MCF 10A (cell line): ENCODE measurements at regions not wholly inside any gene's neighbourhood (a gene's known extent, or its start where the extent isn't known, plus 50 kb on each side); places are given as distances from the start of the nearest gene placed in this dataset.

Experiments used
- BruUV-seq: library from RNA; stranded (reverse); fragments of 400-500 nt; replicated peaks from 2 replicates; lab custom pipeline; 2021; lab: Mats Ljungman, UMichigan
- CTCF ChIA-PET: fragments of 300-600 bp; sonication (Branson Sonifier 250); formaldehyde crosslinking; extraction: SDS; loops from one replicate; lab custom pipeline; 2021; ENCODE audit warnings: antibody characterized with exemption, inconsistent platforms; lab: Yijun Ruan, JAX
- POLR2A ChIA-PET: fragments of 300-600, 350-650 bp; sonication (Branson Sonifier 250); formaldehyde crosslinking; extraction: SDS; loops from one replicate; lab custom pipeline; 2020; ENCODE audit warnings: antibody characterized with exemption, inconsistent platforms; lab: Yijun Ruan, JAX
- DNase-seq: peaks from one replicate; pipeline ENCODE4 v3.0.0-alpha.2; 2018; ENCODE audit not compliant: unreplicated experiment
- H3K27ac Mint-ChIP-seq: one replicate; pipeline ENCODE4 v1.8.0; 2022; ENCODE audit warnings: mild to moderate bottlenecking, low read depth, mixed read lengths; ENCODE audit not compliant: unreplicated experiment
- H3K27me3 Mint-ChIP-seq: one replicate; pipeline ENCODE4 v1.8.0; 2022; ENCODE audit warnings: mixed read lengths; ENCODE audit not compliant: insufficient read depth, unreplicated experiment
- H3K36me3 Mint-ChIP-seq: one replicate; pipeline ENCODE4 v1.8.0; 2022; ENCODE audit warnings: mild to moderate bottlenecking, moderate library complexity, mixed read lengths; ENCODE audit not compliant: insufficient read depth, unreplicated experiment
- H3K4me1 Mint-ChIP-seq: one replicate; pipeline ENCODE4 v1.8.0; 2022; ENCODE audit warnings: mixed read lengths; ENCODE audit not compliant: insufficient read depth, unreplicated experiment
- H3K4me3 Mint-ChIP-seq: one replicate; pipeline ENCODE4 v1.8.0; 2022; ENCODE audit warnings: mild to moderate bottlenecking, moderate library complexity, mixed read lengths; ENCODE audit not compliant: unreplicated experiment
- H3K9me3 Mint-ChIP-seq: one replicate; pipeline ENCODE4 v1.8.0; 2022; ENCODE audit warnings: mixed read lengths; ENCODE audit not compliant: unreplicated experiment
- intact Hi-C: fragments of 100-400 bp; cut with micrococcal nuclease; formaldehyde crosslinking; loops from 2 replicates; pipeline ENCODE4 v1.14.1; 2022
- TF ChIP-seq, protein P1 (sequence below): fragments of 200-600 bp; IDR thresholded peaks from one replicate; pipeline ENCODE4 v1.8.0; 2022; ENCODE audit warnings: antibody characterized with exemption, mild to moderate bottlenecking; ENCODE audit not compliant: unreplicated experiment

DNA sequence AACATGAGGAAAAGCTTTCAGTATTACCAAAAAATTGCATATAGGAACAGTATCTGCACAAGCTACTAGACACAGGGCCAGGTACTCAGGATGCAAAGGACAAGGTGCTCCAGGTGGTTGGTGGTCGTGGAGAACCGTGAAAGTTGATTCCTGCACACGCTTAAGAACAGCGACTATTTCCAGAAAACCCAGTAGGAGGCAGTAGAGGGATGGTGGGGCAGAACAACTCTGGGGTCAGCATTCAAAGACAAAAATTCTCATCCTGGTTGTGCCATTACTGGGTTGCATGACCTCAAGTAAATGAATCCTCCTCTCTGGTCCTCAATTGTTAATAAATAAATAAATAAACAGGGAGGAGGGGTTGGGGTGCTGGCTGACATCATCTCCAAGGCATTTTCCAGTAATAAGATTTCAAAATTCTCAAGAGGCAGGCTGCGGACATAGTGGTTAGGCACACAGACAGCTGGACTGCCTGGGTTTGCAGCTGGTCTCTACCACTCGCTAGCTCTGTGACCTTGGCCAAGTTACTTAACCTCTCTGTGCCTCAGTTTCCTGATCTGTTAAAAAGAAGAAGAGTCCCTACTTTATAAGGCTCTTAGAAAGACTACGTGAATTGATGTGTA is 89.6 kb downstream of the ISX start:
- Mint-ChIP-seq H3K4me1 (peaks cover 4% of the 10 kb centered on the region), H3K27me3 (peaks cover 11% of the 10 kb centered on the region), H3K27ac (no peak overlapping the region), H3K4me3 (no peak overlapping the region), H3K9me3 (peaks cover 6% of the 10 kb centered on the region), H3K36me3 (no peaks in the 10 kb centered on the region)
- ChIA-PET CTCF (interaction anchor here (0.5 to 3.8 kb wide), 29 partner anchors 9 to 1853 kb away, joined by 3 to 24 read pairs (median 4); no protein-coding TSS in a partner anchor), POLR2A (no interaction called here)
- intact Hi-C loops: loop anchor here (1.0 kb wide), 2 partner anchors 76 to 1232 kb away; no protein-coding TSS in a partner anchor
- no TSS peak for BruUV-seq
- DNase-seq: no peak
- TF ChIP-seq, protein P1, sequence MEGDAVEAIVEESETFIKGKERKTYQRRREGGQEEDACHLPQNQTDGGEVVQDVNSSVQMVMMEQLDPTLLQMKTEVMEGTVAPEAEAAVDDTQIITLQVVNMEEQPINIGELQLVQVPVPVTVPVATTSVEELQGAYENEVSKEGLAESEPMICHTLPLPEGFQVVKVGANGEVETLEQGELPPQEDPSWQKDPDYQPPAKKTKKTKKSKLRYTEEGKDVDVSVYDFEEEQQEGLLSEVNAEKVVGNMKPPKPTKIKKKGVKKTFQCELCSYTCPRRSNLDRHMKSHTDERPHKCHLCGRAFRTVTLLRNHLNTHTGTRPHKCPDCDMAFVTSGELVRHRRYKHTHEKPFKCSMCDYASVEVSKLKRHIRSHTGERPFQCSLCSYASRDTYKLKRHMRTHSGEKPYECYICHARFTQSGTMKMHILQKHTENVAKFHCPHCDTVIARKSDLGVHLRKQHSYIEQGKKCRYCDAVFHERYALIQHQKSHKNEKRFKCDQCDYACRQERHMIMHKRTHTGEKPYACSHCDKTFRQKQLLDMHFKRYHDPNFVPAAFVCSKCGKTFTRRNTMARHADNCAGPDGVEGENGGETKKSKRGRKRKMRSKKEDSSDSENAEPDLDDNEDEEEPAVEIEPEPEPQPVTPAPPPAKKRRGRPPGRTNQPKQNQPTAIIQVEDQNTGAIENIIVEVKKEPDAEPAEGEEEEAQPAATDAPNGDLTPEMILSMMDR: no peak

DNA sequence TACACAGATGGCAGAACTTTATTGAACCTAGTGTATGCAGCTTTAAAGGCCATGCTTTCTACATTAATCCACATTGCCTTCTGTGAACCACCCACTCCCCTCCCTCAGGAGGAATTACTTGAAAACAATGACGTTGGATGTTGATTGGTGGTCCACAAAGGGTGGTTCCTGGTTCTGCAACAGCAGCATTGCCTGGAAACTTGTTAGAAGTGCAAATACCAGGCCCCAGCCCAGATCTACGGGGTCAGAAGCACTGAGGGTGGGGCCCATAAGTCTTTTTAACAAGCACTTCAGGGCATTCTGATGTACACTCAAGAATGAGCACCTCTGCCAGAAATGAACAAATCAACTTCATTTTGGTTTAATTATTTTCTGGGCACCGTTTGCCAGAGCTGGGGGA is 91.0 kb downstream of the ISX start:
- Mint-ChIP-seq H3K4me1 (peaks cover 4% of the 10 kb centered on the region), H3K27ac (no peak overlapping the region), H3K9me3 (peaks cover 6% of the 10 kb centered on the region), H3K36me3 (no peaks in the 10 kb centered on the region), H3K27me3 (peaks cover 11% of the 10 kb centered on the region), H3K4me3 (no peak overlapping the region)
- TF ChIP-seq, protein P1: no peak
- CTCF ChIA-PET: interaction anchor here (0.5 to 3.8 kb wide), 14 partner anchors 9 to 1635 kb away, joined by 3 to 24 read pairs (median 4); no protein-coding TSS in a partner anchor
- BruUV-seq: no TSS peak
- no peak for DNase-seq
- POLR2A ChIA-PET: no interaction called here
- intact Hi-C loops: no loop called here

DNA sequence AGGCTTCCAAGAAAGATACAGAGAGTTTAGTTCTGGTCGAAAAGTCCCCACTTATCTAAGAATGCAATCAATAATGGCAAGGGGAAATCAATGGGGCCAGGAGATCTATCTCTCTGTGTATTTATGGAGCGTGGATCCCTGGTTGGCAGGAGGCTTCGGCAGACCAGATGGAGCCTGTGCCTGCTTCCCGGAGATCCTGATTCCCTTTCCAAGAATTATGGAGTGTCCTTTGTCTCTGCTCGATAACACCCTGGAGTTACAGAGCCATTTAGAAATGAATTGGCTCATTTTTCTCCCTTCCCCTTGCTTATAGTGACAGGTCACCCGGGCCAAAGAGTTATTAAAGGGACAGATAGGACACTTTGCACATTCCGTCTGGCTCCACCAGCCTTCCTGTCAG is 92.4 kb downstream of the ISX start:
- intact Hi-C loops: no loop called here
- CTCF ChIA-PET: interaction anchor here (0.6 to 2.2 kb wide), 5 partner anchors 8 to 1857 kb away, joined by 3 to 18 read pairs (median 6); no protein-coding TSS in a partner anchor
- TF ChIP-seq, protein P1: no peak
- DNase-seq: no peak
- Mint-ChIP-seq H3K27ac (no peak overlapping the region), H3K4me3 (no peak overlapping the region), H3K4me1 (peaks cover 4% of the 10 kb centered on the region), H3K36me3 (no peaks in the 10 kb centered on the region), H3K9me3 (peaks cover 6% of the 10 kb centered on the region), H3K27me3 (peaks cover 5% of the 10 kb centered on the region)
- BruUV-seq: no TSS peak
- POLR2A ChIA-PET: interaction anchor here (0.6 kb wide), 1 partner anchor 73 kb away, joined by 3 read pairs; no protein-coding TSS in a partner anchor

DNA sequence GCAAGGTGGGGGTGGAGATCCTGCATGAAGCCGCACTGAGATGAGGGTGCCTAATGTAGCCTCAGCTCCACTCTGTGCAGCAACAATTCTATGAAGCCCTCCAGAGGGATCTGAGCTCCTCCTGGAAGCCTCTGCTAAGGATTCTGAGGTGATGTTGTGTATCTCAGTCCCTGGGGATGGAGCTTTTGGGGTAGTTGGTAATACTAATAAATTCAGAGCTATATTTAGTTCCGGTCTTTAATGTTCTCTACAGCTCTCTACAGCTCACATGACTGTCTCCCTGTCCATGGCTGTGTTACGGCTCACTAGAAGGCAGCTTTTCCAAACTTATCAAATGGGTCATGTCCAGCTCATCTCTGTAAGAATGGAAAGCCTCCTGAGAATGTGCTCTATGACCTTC is 93.4 kb downstream of the ISX start:
- DNase-seq: no peak
- no TSS peak for BruUV-seq
- Mint-ChIP-seq H3K4me1 (peaks cover 4% of the 10 kb centered on the region), H3K27me3 (no peaks in the 10 kb centered on the region), H3K4me3 (no peak overlapping the region), H3K27ac (no peak overlapping the region), H3K36me3 (no peaks in the 10 kb centered on the region), H3K9me3 (peaks cover 6% of the 10 kb centered on the region)
- ChIA-PET CTCF (interaction anchor here (0.6 to 2.2 kb wide), 5 partner anchors 9 to 1857 kb away, joined by 3 to 18 read pairs (median 6); no protein-coding TSS in a partner anchor), POLR2A (no interaction called here)
- intact Hi-C loops: no loop called here
- TF ChIP-seq, protein P1: no peak
